ENCODE measurements at regions not wholly inside any gene's neighbourhood (a gene's known extent, or its start where the extent isn't known, plus 50 kb on each side); places are given as distances from the start of the nearest gene placed in this dataset.
"Not testable (repeated sequence)": the region's sequence is repeated elsewhere in the genome, so short reads cannot be mapped to it uniquely, and the experiment has no call there.

DNA sequence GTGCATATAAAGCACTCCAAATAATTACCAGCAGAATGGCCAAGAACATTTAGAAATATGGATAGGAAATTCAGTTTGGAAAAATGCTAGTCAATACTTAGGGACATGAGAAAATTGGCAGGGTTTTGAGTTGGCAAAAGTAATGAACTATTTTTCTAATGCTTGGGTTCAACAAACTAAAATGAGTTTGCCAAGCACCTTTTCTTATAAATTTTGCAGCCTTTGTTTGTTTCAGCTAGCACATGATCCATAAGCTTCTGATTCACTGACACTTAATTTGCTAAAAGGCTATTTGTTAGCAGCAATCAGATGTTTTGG is 324.8 kb downstream of the QKI start:
- DNase-seq (ENCODE audit: low read depth) = no peak
- TF ChIP-seq, protein P1, sequence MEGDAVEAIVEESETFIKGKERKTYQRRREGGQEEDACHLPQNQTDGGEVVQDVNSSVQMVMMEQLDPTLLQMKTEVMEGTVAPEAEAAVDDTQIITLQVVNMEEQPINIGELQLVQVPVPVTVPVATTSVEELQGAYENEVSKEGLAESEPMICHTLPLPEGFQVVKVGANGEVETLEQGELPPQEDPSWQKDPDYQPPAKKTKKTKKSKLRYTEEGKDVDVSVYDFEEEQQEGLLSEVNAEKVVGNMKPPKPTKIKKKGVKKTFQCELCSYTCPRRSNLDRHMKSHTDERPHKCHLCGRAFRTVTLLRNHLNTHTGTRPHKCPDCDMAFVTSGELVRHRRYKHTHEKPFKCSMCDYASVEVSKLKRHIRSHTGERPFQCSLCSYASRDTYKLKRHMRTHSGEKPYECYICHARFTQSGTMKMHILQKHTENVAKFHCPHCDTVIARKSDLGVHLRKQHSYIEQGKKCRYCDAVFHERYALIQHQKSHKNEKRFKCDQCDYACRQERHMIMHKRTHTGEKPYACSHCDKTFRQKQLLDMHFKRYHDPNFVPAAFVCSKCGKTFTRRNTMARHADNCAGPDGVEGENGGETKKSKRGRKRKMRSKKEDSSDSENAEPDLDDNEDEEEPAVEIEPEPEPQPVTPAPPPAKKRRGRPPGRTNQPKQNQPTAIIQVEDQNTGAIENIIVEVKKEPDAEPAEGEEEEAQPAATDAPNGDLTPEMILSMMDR (IDR thresholded peaks at IDR 0.05; ENCODE audit: low read depth, low read length, missing control alignments) = no peak
- H3K4me3 ChIP-seq (ENCODE audit: low read depth, low read length) = no peak overlapping the region

DNA sequence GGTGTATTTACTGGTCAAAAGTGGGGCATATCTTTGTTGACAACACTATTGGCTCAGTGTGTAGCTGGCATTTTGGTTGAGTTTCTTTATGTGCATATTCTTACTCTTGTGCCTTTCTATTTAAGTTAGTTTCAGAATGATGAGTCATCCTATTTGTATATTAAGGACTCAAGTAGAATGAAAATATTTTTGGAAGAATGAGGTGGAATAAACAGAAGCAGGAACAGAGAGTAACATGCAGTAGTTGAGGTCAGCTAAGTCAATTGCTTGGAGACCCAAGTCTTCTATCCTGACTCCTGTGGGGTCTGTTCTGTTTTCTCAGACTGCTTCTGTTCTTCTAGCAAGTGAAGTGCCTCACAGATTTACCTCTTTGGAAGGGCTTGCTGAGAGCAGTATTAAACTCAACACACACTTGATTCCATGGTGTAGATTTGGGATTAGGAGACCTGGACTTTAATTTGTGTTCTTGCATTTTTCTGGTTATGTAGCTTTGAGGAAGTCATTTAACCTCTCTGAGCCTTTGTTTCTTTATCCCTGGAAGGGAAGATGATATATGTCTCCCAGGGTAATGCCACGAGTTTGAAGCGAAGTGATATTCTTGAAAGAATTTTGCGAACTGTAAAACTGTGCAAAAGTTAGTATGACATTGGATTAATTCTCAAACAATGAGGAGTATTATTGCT is 324.3 kb downstream of the QKI start:
- peak; percentile 22 for DNase-seq (ENCODE audit: low read depth)
- TF ChIP-seq, protein P1 (IDR thresholded peaks at IDR 0.05; ENCODE audit: low read depth, low read length, missing control alignments) = no peak

DNA sequence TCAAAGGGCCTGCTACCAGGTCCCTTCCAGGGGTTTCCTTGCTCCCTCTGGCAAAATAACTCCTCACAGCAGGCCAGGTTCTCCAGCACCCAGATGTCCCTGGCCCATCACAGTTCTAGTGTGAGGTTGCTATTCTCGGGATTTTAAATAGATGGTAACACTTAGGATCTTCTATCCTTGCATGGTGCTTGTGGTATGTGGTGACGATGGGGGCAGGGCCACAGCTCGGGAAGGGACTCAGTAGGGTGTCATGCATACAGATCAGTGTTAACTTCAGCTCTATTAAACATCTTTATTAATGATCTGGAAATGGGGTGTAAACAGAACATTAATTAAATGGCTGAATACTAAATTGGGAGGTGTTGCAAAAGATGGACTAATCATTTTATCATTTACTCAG is 323.8 kb downstream of the QKI start:
- no peak for DNase-seq (ENCODE audit: low read depth)
- no peak overlapping the region for H3K4me3 ChIP-seq (ENCODE audit: low read depth, low read length)
- TF ChIP-seq, protein P1 (IDR thresholded peaks at IDR 0.05; ENCODE audit: low read depth, low read length, missing control alignments) = no peak

More for the DNA sequence above, 324.3 kb downstream of the QKI start:
- H3K4me3 ChIP-seq (ENCODE audit: low read depth, low read length) = no peak overlapping the region

DNA sequence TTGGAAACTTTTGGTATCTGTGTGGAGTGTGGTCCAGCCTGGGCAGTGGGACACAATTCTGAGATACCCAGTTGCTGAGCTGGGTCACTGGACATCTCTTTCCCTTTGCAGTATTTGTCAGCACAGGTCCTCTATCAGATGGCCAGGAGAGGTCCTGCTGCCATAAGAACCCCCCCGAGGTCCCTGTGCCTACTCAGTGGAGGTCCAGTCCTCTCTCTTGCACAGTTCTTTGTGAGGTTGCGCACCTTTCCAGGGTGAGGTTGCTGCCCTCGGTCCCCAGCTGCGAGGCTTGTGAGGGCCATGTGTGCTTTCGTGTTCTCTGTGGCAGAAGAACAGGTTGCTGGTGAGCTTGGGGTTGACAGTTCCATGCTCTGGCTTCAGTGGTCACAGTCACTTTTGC is 320.6 kb downstream of the QKI start:
- no peak overlapping the region for H3K4me3 ChIP-seq (ENCODE audit: low read depth, low read length)
- no peak for DNase-seq (ENCODE audit: low read depth)
- TF ChIP-seq, protein P1 (IDR thresholded peaks at IDR 0.05; ENCODE audit: low read depth, low read length, missing control alignments) = no peak

DNA sequence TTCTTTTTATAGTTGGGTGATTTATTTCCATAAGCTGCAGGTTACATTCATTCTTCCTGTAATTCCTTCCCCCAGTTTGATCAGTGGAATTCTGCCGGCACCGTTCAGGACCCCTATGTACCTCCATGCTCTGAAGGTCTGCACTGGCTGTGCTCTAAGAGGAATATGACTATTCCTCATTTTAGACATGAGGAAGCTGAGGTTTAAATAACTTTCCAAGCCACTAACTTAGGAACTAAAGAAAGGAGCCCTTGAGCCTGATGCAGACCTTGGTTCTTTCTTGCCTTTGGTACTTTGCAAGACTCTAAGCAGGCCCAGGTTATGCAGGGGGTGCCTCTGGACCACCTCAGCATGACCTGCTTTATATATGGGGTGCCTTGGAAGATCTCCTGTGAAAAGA is 318.5 kb downstream of the QKI start:
- no peak for DNase-seq (ENCODE audit: low read depth)
- no peak overlapping the region for H3K4me3 ChIP-seq (ENCODE audit: low read depth, low read length)
- TF ChIP-seq, protein P1 (IDR thresholded peaks at IDR 0.05; ENCODE audit: low read depth, low read length, missing control alignments) = no peak

DNA sequence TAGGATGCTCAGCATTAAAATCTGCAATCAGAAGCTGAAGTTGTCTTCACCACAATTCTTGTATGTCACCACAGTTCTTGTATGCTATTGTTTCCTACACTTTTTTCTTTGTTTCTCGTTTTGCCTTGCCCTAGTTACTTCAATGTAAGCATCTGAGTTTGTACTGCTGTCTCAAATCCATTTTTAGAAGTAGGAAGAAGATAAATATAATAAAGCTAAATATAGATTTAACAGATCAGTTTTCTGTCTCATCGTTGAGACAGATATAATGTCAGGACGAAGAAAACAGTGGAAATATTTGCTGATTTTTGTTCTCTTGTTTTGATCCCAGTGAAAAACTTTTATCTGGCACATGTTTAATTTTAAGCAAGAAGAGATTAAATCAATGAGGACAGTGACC is 318.0 kb downstream of the QKI start:
- TF ChIP-seq, protein P1 (IDR thresholded peaks at IDR 0.05; ENCODE audit: low read depth, low read length, missing control alignments) = no peak
- H3K4me3 ChIP-seq (ENCODE audit: low read depth, low read length) = no peak overlapping the region
- DNase-seq (ENCODE audit: low read depth) = no peak

DNA sequence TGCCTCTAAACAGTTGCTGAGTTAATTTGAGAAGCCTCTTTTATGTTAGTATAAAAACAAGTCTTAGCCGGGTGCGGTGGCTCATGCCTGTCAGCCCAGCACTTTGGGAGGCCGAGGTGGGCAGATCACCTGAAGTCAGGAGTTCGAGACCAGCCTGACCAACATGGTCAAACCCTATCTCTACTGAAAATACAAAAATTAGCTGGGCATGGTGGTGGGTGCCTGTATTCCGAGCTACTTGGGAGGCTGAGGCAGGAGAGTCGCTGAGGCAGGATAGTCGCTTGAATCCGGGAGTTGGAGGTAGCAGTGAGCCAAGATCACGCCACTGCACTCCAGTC is 317.5 kb downstream of the QKI start:
- not testable (repeated sequence) for H3K4me3 ChIP-seq (ENCODE audit: low read depth, low read length); DNase-seq (ENCODE audit: low read depth)

All from GM12864 (cell line).